ENCODE measurements at regions not wholly inside any gene's neighbourhood (a gene's known extent, or its start where the extent isn't known, plus 50 kb on each side); places are given as distances from the start of the nearest gene placed in this dataset.

DNA sequence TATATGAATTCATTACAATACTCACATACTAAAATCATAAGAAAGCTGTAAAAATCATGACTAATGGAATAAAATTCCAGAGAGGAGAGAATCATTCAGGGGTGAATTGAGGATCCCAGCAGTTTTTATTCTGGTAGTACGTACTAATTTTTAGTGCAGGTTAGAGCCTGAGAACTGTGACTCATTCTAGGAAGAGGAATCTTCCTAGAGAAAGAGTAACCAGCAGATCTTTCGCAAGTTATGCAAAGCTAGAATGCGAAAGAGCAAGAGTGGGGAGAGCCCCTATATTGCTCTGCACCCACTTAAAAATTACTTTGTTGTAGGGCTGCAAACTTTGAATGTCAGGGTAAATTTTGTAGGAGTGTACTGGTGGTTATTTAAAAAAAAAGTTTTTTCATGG, 303.6 kb upstream of the ARPP21 start:
- Histone ChIP-seq H3K79me2 (ENCODE audit: control insufficient read depth, insufficient read depth, low read length) (no peaks in the 10 kb centered on the region), H3K9me1 (replicated peaks; ENCODE audit: control insufficient read depth, extremely low read depth, insufficient read depth, low read length) (no peaks in the 10 kb centered on the region), H3K27ac (ENCODE audit: insufficient read depth, low read depth, low read length) (no peak overlapping the region), H4K20me1 (replicated peaks; ENCODE audit: control insufficient read depth, extremely low read depth, insufficient read depth, low read length) (no peaks in the 10 kb centered on the region), H3K9ac (replicated peaks; ENCODE audit: extremely low read depth, insufficient read depth, low read length) (no peak overlapping the region), H3K4me2 (ENCODE audit: insufficient read depth, low read length) (no peak overlapping the region), H3K9me3 (replicated peaks; ENCODE audit: control insufficient read depth, insufficient read depth, low read length) (no peaks in the 10 kb centered on the region), H3K4me3 (replicated peaks in 1 of 3; ENCODE audit: insufficient read depth in 1 of 3, low read depth in 1 of 3, low read length in 3 of 3) (no peak overlapping the region), H3K4me1 (ENCODE audit: control insufficient read depth, extremely low read depth, insufficient read depth, low read length) (peaks cover 13% of the 10 kb centered on the region), H3K27me3 (ENCODE audit: control insufficient read depth in 2 of 2, insufficient read depth in 2 of 2, low read length in 2 of 2) (no peaks in the 10 kb centered on the region), H3K36me3 (ENCODE audit: control insufficient read depth in 2 of 2, extremely low read depth in 1 of 2, insufficient read depth in 2 of 2, low read length in 2 of 2) (no peaks in the 10 kb centered on the region), H2AFZ (ENCODE audit: low read depth, low read length) (no peak overlapping the region)
- ChIA-PET CTCF (no interaction called here), POLR2A (no interaction called here)
- FAIRE-seq (no peak), DNase-seq (ENCODE audit: low read depth, low spot score) (no peak)
- intact Hi-C loops (cut with micrococcal nuclease) (loop anchor here (5.0 kb wide), 2 partner anchors 87 to 597 kb away; no protein-coding TSS in a partner anchor), dilution Hi-C loops (cut with MboI; ENCODE audit: extremely low pct_ligation_motif_present, low sequenced_read_pairs) (no loop called here)
- TF ChIP-seq MYC (IDR thresholded peaks at IDR 0.05; ENCODE audit: low read depth, low read length) (no peak), GATA2 (IDR thresholded peaks at IDR 0.05; ENCODE audit: insufficient read depth, insufficient read length, low read depth, low read length) (no peak)
- no TSS peak for BruUV-seq (replicated peaks)

DNA sequence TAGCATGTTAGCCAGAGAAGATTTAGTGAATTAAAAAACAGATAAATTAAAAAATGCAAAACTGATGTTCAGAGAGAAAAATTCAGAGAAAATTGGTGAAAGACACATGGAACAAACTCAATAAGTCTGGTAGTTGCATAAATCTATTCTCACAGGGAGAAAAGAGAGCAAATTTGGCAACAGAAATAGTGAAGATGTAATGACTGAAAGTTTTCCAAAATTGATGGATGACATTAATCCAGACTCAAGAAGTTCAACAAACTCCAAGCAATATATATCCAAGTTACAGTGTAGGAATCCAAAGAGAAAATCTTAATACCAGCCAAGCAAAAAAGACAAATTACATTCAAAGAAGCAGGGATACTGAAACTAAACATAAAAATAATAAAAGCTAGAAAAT, 302.7 kb upstream of the ARPP21 start:
- no peaks in the 10 kb centered on the region for H3K36me3 ChIP-seq (ENCODE audit: control insufficient read depth in 2 of 2, extremely low read depth in 1 of 2, insufficient read depth in 2 of 2, low read length in 2 of 2)
- no peak for DNase-seq (ENCODE audit: low read depth, low spot score)
- no peak for FAIRE-seq

More for the DNA sequence above, 302.7 kb upstream of the ARPP21 start:
- intact Hi-C loops (cut with micrococcal nuclease) = loop anchor here (5.0 kb wide), 2 partner anchors 86 to 596 kb away; no protein-coding TSS in a partner anchor
- CTCF ChIA-PET = no interaction called here
- no peak overlapping the region for H3K4me2 ChIP-seq (ENCODE audit: insufficient read depth, low read length)
- no TSS peak for BruUV-seq (replicated peaks)
- no peaks in the 10 kb centered on the region for H3K9me1 ChIP-seq (replicated peaks; ENCODE audit: control insufficient read depth, extremely low read depth, insufficient read depth, low read length)
- no peak overlapping the region for H3K9ac ChIP-seq (replicated peaks; ENCODE audit: extremely low read depth, insufficient read depth, low read length)
- H3K4me3 ChIP-seq (replicated peaks in 1 of 3; ENCODE audit: insufficient read depth in 1 of 3, low read depth in 1 of 3, low read length in 3 of 3) = no peak overlapping the region
- no peaks in the 10 kb centered on the region for H3K9me3 ChIP-seq (replicated peaks; ENCODE audit: control insufficient read depth, insufficient read depth, low read length)
- TF ChIP-seq EZH2 (IDR thresholded peaks at IDR 0.05; ENCODE audit: borderline replicate concordance, low read depth, low read length, severe bottlenecking) (no peak), JUN (IDR thresholded peaks at IDR 0.05; ENCODE audit: borderline replicate concordance, insufficient read depth, insufficient read length, low read depth) (no peak), POLR2A (IDR thresholded peaks at IDR 0.05; ENCODE audit: low read depth, low read length) (no peak), FOS (IDR thresholded peaks at IDR 0.05; ENCODE audit: borderline replicate concordance, insufficient read depth, low read length) (no peak), MYC (IDR thresholded peaks at IDR 0.05; ENCODE audit: low read depth, low read length) (no peak), POLR2AphosphoS5 (IDR thresholded peaks at IDR 0.05; ENCODE audit: insufficient read depth, low read depth, low read length) (no peak), GATA2 (IDR thresholded peaks at IDR 0.05; ENCODE audit: insufficient read depth, insufficient read length, low read depth, low read length) (no peak)
- TF ChIP-seq, protein P1, sequence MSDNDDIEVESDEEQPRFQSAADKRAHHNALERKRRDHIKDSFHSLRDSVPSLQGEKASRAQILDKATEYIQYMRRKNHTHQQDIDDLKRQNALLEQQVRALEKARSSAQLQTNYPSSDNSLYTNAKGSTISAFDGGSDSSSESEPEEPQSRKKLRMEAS (IDR thresholded peaks at IDR 0.05; ENCODE audit: insufficient read depth, insufficient read length) = no peak
- TF ChIP-seq, protein P2, sequence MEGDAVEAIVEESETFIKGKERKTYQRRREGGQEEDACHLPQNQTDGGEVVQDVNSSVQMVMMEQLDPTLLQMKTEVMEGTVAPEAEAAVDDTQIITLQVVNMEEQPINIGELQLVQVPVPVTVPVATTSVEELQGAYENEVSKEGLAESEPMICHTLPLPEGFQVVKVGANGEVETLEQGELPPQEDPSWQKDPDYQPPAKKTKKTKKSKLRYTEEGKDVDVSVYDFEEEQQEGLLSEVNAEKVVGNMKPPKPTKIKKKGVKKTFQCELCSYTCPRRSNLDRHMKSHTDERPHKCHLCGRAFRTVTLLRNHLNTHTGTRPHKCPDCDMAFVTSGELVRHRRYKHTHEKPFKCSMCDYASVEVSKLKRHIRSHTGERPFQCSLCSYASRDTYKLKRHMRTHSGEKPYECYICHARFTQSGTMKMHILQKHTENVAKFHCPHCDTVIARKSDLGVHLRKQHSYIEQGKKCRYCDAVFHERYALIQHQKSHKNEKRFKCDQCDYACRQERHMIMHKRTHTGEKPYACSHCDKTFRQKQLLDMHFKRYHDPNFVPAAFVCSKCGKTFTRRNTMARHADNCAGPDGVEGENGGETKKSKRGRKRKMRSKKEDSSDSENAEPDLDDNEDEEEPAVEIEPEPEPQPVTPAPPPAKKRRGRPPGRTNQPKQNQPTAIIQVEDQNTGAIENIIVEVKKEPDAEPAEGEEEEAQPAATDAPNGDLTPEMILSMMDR (IDR thresholded peaks at IDR 0.05; ENCODE audit: extremely low read depth in 1 of 2, insufficient read depth in 1 of 2, low read depth in 1 of 2, low read length in 2 of 2) = no peak
- no peaks in the 10 kb centered on the region for H3K79me2 ChIP-seq (ENCODE audit: control insufficient read depth, insufficient read depth, low read length)
- POLR2A ChIA-PET = no interaction called here
- H3K4me1 ChIP-seq (ENCODE audit: control insufficient read depth, extremely low read depth, insufficient read depth, low read length) = peaks cover 13% of the 10 kb centered on the region
- no peaks in the 10 kb centered on the region for H4K20me1 ChIP-seq (replicated peaks; ENCODE audit: control insufficient read depth, extremely low read depth, insufficient read depth, low read length)
- H3K27ac ChIP-seq (ENCODE audit: insufficient read depth, low read depth, low read length) = no peak overlapping the region
- H3K27me3 ChIP-seq (ENCODE audit: control insufficient read depth in 2 of 2, insufficient read depth in 2 of 2, low read length in 2 of 2) = no peaks in the 10 kb centered on the region
- dilution Hi-C loops (cut with MboI; ENCODE audit: extremely low pct_ligation_motif_present, low sequenced_read_pairs) = no loop called here
- H2AFZ ChIP-seq (ENCODE audit: low read depth, low read length) = no peak overlapping the region

Data from endothelial cell of umbilical vein (primary cell).